Kidney epithelial cell (primary cell): ENCODE measurements at regions not wholly inside any gene's neighbourhood (a gene's known extent, or its start where the extent isn't known, plus 50 kb on each side); places are given as distances from the start of the nearest gene placed in this dataset.

Source experiments
- DNase-seq: peaks from one replicate; pipeline ENCODE4 v3.0.0-alpha.2; 2010; ENCODE audit warnings: low read depth
- H3K27me3 ChIP-seq: 2 replicates; pipeline ENCODE4 v1.6.0; 2011; ENCODE audit warnings: low read length; ENCODE audit not compliant: control insufficient read depth, insufficient read depth
- H3K36me3 ChIP-seq: 2 replicates; pipeline ENCODE4 v1.5.1; 2011; ENCODE audit warnings: low read length; ENCODE audit not compliant: control insufficient read depth, insufficient read depth
- H3K4me3 ChIP-seq: 2 replicates; pipeline ENCODE4 v1.5.1; 2011; ENCODE audit warnings: low read depth, mild to moderate bottlenecking, control low read depth, low read length
- CTCF ChIP-seq: IDR thresholded peaks from 2 replicates; pipeline ENCODE4 v1.5.1; 2011; ENCODE audit warnings: mild to moderate bottlenecking, moderate library complexity, low read length, control low read depth, inconsistent platforms; ENCODE audit not compliant: insufficient read depth, poor library complexity, severe bottlenecking

- DNase-seq, result no peak
- no peaks in the 10 kb centered on the region for H3K27me3 ChIP-seq
- no peak overlapping the region for H3K4me3 ChIP-seq
- no peak for TF ChIP-seq CTCF
- no peaks in the 10 kb centered on the region for H3K36me3 ChIP-seq
These were observed 2691.4 kb downstream of the PCDH9 start for GRCh38 chr13:64538711-64539110.

GRCh38 chr13:64534302-64534701 lies 2695.8 kb downstream of the PCDH9 start:
- Histone ChIP-seq H3K4me3 (no peak overlapping the region), H3K36me3 (no peaks in the 10 kb centered on the region), H3K27me3 (no peaks in the 10 kb centered on the region)
- no peak for DNase-seq
- no peak for TF ChIP-seq CTCF

- no peak for TF ChIP-seq CTCF
- DNase-seq, result no peak
- Histone ChIP-seq H3K36me3 (no peaks in the 10 kb centered on the region), H3K4me3 (no peak overlapping the region), H3K27me3 (no peaks in the 10 kb centered on the region)
These were observed 2698.7 kb downstream of the PCDH9 start for GRCh38 chr13:64531400-64531799.

GRCh38 chr13:64529874-64530485 lies 2700.2 kb downstream of the PCDH9 start:
- no peak overlapping the region for H3K4me3 ChIP-seq
- peak; percentile 59 for TF ChIP-seq CTCF
- no peak for DNase-seq
- no peaks in the 10 kb centered on the region for H3K27me3 ChIP-seq
- H3K36me3 ChIP-seq, result no peaks in the 10 kb centered on the region

- no peak overlapping the region for H3K4me3 ChIP-seq
- no peaks in the 10 kb centered on the region for H3K27me3 ChIP-seq
- no peak for TF ChIP-seq CTCF
- H3K36me3 ChIP-seq, result no peaks in the 10 kb centered on the region
- no peak for DNase-seq
These were observed 2701.3 kb downstream of the PCDH9 start for GRCh38 chr13:64528838-64529237.

GRCh38 chr13:64527561-64527960 lies 2702.6 kb downstream of the PCDH9 start:
- Histone ChIP-seq H3K4me3 (no peak overlapping the region), H3K36me3 (no peaks in the 10 kb centered on the region), H3K27me3 (no peaks in the 10 kb centered on the region)
- no peak for DNase-seq
- no peak for TF ChIP-seq CTCF
